D721Med (cell line): ENCODE measurements at regions not wholly inside any gene's neighbourhood (a gene's known extent, or its start where the extent isn't known, plus 50 kb on each side); places are given as distances from the start of the nearest gene placed in this dataset.

Experiments used
- DNase-seq: peaks from one replicate; pipeline ENCODE4 v3.0.0; 2011; ENCODE audit warnings: low spot score; ENCODE audit not compliant: insufficient read length
- FAIRE-seq: peaks from 2 replicates; lab custom pipeline; 2011; peaks lifted over from hg19 to GRCh38; lab: Jason Lieb, UNC
- TF ChIP-seq, protein P1 (sequence below): IDR thresholded peaks from 2 replicates; pipeline ENCODE4 v1.5.1; 2012; ENCODE audit warnings: mild to moderate bottlenecking, control low read depth; ENCODE audit not compliant: insufficient read depth; ENCODE audit errors: missing control alignments

- FAIRE-seq = no peak
- no peak for DNase-seq
These were observed 644.3 kb downstream of the IRS1 start for GRCh38 chr2:226155093-226155875.

GRCh38 chr2:226154610-226155009, 645.0 kb downstream of the IRS1 start:
- TF ChIP-seq, protein P1, sequence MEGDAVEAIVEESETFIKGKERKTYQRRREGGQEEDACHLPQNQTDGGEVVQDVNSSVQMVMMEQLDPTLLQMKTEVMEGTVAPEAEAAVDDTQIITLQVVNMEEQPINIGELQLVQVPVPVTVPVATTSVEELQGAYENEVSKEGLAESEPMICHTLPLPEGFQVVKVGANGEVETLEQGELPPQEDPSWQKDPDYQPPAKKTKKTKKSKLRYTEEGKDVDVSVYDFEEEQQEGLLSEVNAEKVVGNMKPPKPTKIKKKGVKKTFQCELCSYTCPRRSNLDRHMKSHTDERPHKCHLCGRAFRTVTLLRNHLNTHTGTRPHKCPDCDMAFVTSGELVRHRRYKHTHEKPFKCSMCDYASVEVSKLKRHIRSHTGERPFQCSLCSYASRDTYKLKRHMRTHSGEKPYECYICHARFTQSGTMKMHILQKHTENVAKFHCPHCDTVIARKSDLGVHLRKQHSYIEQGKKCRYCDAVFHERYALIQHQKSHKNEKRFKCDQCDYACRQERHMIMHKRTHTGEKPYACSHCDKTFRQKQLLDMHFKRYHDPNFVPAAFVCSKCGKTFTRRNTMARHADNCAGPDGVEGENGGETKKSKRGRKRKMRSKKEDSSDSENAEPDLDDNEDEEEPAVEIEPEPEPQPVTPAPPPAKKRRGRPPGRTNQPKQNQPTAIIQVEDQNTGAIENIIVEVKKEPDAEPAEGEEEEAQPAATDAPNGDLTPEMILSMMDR = no peak
- DNase-seq = no peak

More at GRCh38 chr2:226155093-226155875, 644.3 kb downstream of the IRS1 start:
- TF ChIP-seq, protein P1 = no peak

GRCh38 chr2:226153553-226153952, 646.1 kb downstream of the IRS1 start:
- FAIRE-seq = no peak
- TF ChIP-seq, protein P1 = no peak
- no peak for DNase-seq

More at GRCh38 chr2:226154610-226155009, 645.0 kb downstream of the IRS1 start:
- FAIRE-seq = peak; percentile 80

DNA sequence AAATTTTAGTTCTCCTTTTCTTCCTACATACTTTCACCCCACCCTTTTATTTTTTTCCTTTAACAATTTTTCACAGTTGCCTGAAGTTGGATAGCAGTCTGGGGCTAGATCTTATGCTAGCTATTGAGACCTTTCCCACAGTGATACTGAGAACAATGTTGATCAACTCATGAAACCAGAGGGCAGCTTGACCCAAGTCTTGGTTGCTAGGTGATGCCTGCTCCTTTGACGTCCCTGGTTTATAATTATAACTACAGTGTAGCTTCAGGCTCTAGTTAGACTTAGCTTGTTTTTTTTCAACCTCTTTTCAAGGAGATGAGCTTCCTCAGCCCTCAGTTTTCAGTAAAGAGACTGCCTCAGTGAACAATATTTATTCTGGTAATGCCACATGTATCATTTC, 648.5 kb downstream of the IRS1 start:
- FAIRE-seq (no peak), DNase-seq (no peak)
- TF ChIP-seq, protein P1 = no peak

DNA sequence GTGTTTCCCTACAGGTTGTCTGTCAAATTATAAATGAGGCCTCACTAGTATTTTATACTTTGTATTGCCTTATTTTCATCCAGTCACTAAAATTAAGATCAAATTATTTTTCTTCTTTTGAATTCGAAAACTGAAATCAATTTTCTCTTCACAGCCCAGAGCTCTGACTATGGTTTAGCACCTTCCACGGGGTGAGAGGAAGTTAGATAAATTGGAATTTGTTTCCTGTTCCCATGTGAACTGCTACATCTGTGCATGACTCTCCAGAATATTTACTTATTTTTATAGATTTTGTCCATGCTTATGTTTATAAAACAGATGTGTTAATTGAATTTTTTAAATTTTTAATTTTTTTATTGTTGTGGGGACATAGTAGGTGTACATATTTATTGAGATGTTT, 656.5 kb downstream of the IRS1 start:
- FAIRE-seq (no peak), DNase-seq (no peak)
- TF ChIP-seq, protein P1 = no peak

GRCh38 chr2:226142463-226142862, 657.2 kb downstream of the IRS1 start:
- TF ChIP-seq, protein P1 = no peak
- FAIRE-seq (no peak), DNase-seq (no peak)

- no peak for FAIRE-seq
- TF ChIP-seq, protein P1 = no peak
- no peak for DNase-seq
These were observed 659.0 kb downstream of the IRS1 start for GRCh38 chr2:226140594-226140993.
